ENCODE measurements at regions not wholly inside any gene's neighbourhood (a gene's known extent, or its start where the extent isn't known, plus 50 kb on each side); places are given as distances from the start of the nearest gene placed in this dataset.

DNA sequence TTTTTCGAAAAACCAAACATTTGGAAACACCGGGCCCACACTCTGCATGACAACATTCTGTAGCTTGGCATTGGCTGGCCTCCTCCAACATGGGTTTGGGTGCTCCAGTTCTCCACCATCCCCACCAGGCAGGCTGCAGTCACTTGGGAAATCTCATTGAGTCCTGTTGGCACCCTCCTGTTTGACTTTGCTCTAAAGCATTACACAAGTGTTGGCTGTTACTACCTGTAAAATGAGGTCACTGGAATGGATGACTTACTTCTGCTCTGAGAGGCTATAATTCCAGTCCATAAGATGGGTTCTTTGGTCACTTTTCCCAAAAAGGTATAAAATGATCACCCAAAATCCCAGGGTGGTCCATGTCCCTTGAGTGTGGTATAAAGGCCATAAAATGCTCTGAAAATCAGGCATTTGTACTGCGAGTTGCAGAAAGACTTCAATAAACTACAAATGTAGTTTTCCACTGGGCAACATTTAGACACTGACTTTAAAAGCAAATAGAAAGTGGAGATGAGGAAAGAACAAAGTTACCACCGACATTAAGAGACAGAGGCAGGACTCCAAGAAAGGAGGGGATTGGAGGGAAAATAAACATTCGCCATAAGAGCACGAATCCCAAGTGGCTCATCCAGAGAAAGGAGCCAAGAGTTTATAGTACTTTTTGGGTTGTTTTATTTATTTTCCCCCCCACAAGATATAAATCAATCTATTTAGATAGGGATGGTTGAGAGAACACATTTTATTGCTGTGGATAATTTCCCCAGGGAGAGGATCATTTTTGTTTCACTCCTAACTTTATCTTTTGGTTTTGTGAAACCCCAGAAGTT is 295.1 kb downstream of the TLE1 start:
- no peak for DNase-seq (ENCODE audit: low read depth in 1 of 2, low spot score in 1 of 2)

DNA sequence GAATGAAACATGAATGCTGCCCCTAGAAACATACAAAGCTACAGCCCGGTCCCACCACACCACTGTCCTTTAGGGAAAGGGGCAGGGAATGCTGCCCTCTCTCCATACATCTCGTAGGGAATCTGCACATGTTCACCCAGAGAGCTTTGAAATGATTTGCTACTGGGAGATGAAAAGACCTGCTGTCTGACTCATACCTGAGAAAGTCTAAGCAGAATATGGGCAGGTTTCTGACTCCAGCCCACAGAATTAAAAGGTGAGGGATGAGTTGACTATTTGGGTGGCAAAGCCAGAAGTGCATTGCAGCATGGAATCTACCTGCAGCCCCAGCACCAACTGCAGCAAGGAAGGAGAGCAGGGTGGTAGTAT is 297.9 kb downstream of the TLE1 start:
- DNase-seq (ENCODE audit: low read depth in 1 of 2, low spot score in 1 of 2): no peak

- DNase-seq (ENCODE audit: low read depth in 1 of 2, low spot score in 1 of 2): no peak
These were observed 298.4 kb downstream of the TLE1 start for GRCh38 chr9:81390792-81391456.

DNA sequence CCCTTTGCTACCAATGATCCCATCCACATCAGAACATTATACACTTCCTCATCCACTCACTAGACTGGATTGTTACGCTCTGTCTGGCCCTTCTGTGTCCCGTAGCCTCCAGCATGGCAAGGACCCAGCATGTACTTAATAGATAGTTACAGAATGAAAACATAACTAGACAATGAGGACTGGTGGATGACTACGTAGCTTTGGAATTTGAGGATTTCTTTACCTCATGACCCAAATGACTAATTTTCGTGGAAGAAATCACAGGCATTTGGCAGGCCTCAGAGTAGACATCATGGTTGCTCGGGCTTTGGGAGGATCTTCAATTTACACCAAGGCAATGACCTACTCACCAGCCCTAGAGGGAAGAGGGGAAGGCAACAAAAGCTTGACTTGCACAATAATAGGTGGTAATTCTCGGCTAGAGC is 299.8 kb downstream of the TLE1 start:
- DNase-seq (ENCODE audit: low read depth in 1 of 2, low spot score in 1 of 2): no peak

DNA sequence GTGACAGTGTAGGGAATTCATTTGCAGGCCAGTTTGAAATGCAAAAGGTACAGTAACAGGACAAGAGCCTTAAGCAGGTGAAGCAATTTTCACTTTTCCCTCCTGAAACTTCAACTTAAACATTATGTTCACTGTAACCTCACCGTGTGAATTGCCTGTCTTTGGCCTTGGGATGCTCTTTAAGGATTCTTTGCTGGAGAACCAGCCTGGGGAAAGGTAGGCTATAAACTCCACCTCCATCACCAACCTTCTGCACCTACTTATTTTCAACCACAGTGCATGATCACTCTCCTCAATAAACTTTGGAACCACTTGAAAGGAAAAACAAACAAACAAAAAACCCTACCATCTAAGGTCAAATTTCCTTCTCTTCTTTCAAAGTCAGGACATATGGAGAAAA is 300.5 kb downstream of the TLE1 start:
- DNase-seq (ENCODE audit: low read depth in 1 of 2, low spot score in 1 of 2): no peak

DNA sequence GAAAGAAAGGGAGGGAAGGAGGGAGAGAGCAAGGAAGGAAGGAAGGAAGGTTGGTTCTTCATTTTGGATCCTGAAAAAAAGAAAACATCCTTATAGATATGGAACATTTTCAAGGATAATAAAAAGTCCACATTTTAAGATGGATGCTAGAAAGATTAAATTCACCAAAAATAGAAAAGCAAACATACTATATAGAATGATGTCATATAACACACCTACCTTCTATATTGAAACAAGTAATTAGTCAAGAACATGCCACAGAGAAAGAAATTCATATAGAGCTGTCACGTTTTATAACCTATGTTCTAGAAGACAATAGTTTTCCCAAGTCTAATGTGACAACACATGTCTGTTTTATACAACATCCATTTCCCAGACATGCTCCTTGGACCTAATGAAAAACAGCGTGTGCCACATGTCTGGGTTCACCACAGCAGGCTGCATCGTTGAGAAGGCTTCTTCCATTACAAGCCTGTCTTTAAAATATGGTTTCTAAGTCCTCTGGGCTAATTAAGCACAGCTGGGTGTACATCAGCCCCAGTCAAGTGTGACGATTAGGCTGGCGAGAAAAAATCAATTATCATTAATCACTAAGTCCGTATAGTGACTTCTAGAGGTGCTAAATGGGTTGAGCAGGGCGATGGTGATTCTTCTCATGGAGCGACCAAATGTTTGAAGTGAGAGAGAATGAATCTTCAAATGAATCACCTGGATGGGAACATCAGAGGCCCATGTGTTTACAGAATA is 301.8 kb downstream of the TLE1 start:
- no peak for DNase-seq (ENCODE audit: low read depth in 1 of 2, low spot score in 1 of 2)

DNA sequence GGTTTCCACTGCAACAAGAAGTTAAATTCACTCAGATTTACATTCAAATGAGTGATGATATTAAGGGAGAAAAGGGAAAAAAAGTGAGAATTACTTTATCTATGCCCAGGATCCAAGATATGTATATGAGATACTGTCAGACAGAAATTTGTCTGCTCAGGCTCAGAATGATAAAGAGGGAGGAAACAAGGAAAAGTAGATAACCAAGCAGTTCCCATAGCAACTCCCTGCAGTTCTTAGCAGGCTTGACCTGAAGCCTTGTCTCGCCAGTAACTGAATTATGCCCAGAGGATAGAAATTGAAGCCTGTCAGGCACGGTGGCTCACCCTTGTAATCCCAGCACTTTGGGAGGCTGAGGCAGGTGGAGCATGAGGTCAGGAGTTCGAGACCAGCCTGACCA is 304.4 kb downstream of the TLE1 start:
- DNase-seq (ENCODE audit: low read depth in 1 of 2, low spot score in 1 of 2): no peak

- DNase-seq (ENCODE audit: low read depth in 1 of 2, low spot score in 1 of 2): no peak
These were observed 307.1 kb downstream of the TLE1 start for GRCh38 chr9:81382281-81382680.

DNA sequence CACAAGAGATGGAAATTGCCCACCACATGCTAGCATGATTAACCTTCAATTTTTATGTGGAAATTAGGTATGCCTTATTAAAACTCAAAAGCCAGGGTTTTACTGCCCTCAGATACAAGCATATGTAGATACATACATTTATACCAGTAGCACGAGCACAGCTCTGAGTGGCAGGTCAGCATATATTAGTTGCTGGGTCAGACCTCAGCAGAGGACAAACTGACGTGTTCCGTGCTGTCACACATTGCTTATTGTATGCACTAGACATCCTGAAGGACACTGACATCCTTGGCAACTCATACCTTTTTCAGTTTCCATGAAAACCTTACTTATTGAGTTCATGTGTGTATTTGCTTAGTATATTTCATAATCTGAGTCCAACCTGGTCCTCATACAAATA is 307.7 kb downstream of the TLE1 start:
- DNase-seq (ENCODE audit: low read depth in 1 of 2, low spot score in 1 of 2): no peak

DNA sequence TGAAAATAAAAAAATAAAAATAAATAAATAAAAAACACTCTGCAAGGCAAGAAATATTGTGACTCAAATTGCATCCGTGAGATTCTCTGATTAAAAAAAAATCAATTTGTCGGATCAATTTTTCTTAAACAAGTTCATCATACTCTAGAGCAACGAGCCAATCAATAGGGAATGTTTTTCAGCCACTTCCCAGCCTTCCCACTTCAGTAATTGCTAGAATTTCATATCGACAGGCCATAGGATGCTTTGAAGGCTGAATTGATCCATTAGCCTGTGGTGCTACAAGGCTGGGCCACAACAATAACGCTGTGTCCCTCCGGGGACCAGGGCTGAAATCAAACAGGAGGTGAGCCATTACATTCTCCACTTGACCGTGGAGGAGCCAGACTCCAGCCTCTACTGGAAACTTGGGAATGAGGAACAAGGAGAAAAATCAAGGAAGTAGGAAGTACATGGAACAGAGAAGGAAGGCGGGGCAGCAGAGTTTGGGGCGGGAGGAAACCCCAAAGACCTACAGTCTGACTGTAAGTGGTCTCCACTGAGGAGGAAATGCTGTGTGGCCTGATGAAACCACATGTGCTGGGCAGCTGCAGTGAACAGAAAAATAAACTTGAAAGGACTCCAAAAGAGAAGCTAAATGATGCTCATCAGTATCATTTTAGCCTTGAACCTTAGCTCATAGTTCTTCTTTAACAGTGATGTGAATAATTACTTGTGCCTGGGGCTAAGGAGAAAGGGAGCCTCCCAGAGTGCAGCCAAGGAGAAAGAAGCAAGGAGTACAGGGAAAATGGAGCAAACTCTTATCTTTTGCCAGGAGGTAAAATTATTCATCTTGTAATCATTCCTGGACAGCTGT is 308.6 kb downstream of the TLE1 start:
- no peak for DNase-seq (ENCODE audit: low read depth in 1 of 2, low spot score in 1 of 2)

DNA sequence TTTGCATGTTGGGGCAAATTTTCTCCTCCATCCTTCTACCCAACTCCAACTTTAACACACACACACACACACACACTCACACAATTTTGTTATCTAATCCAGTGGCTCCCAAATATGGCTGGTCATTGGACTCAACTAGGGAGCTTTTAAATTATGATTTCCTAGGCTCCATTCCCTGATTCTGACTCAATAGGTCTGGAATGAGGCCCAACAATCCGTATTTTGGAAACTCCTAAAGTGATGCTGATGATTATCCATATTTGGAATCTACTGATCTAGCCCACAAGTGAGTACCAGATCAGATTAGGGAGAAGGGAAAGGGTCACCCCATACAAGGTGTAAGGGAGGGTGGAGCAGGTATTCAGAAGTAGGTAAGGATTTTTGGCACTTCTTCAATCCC is 309.7 kb downstream of the TLE1 start:
- no peak for DNase-seq (ENCODE audit: low read depth in 1 of 2, low spot score in 1 of 2)

GRCh38 chr9:81377921-81378320 is 311.4 kb downstream of the TLE1 start:
- no peak for DNase-seq (ENCODE audit: low read depth in 1 of 2, low spot score in 1 of 2)

- no peak for DNase-seq (ENCODE audit: low read depth in 1 of 2, low spot score in 1 of 2)
These were observed 312.0 kb downstream of the TLE1 start for GRCh38 chr9:81377320-81377719.

GRCh38 chr9:81375187-81376100 is 313.9 kb downstream of the TLE1 start:
- no peak for DNase-seq (ENCODE audit: low read depth in 1 of 2, low spot score in 1 of 2)

GRCh38 chr9:81374459-81375186 is 314.7 kb downstream of the TLE1 start:
- DNase-seq (ENCODE audit: low read depth in 1 of 2, low spot score in 1 of 2): no peak

GRCh38 chr9:81373294-81373693 is 316.1 kb downstream of the TLE1 start:
- no peak for DNase-seq (ENCODE audit: low read depth in 1 of 2, low spot score in 1 of 2)

DNA sequence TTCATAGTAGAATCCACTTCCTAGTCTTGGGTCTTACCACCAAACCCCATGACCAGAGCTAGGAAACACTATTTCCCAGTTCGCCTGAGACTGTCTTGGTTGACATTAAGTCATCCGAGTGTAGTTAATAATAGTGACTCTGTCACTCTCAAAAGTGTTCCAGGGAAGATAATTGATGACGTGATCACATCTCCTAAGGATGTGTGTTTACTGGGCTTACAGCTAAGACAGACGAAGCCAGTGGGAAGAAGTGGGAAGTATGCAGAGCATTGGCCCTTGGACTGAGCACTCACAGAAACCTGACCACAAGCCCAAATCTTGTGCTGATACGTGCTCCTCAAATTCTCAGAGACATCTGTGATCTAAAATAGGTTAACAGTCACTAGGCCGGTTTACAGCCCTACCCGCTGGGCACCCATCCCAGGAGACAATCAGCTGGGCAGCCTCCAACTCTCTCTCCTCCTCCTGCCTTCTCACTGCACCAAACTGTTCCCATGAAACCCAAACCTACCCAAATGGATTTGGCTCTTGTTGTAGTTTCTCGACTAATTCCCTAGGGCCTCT is 316.6 kb downstream of the TLE1 start:
- no peak for DNase-seq (ENCODE audit: low read depth in 1 of 2, low spot score in 1 of 2)

- no peak for DNase-seq (ENCODE audit: low read depth in 1 of 2, low spot score in 1 of 2)
These were observed 317.5 kb downstream of the TLE1 start for GRCh38 chr9:81371824-81372223.

- no peak for DNase-seq (ENCODE audit: low read depth in 1 of 2, low spot score in 1 of 2)
These were observed 318.7 kb downstream of the TLE1 start for GRCh38 chr9:81370650-81371049.

Measured in activated T-helper 1 cell treated with anti-CD3 and anti-CD28 coated beads, Interleukin-2, amount 50 U/mL, for 16 hours (primary cell).